NCI-H460 (cell line): ENCODE measurements at regions not wholly inside any gene's neighbourhood (a gene's known extent, or its start where the extent isn't known, plus 50 kb on each side); places are given as distances from the start of the nearest gene placed in this dataset.

Experiments
- DNase-seq: peaks from one replicate; pipeline ENCODE4 v3.0.0-alpha.2; 2016; ENCODE audit warnings: low read depth; ENCODE audit errors: extremely low read depth

GRCh38 chr16:11471548-11471947 is 115.2 kb downstream of the LITAF start:
- DNase-seq = no peak

GRCh38 chr16:11472410-11472809 is 114.3 kb downstream of the LITAF start:
- no peak for DNase-seq

- no peak for DNase-seq
These were observed 113.9 kb downstream of the LITAF start for GRCh38 chr16:11472851-11473250.

- DNase-seq = no peak
These were observed 113.0 kb downstream of the LITAF start for GRCh38 chr16:11473728-11474127.

GRCh38 chr16:11474617-11475291 is 112.0 kb downstream of the LITAF start:
- no peak for DNase-seq

- DNase-seq = no peak
These were observed 110.7 kb downstream of the LITAF start for GRCh38 chr16:11475896-11476630.

GRCh38 chr16:11476676-11477075 is 110.0 kb downstream of the LITAF start:
- DNase-seq = no peak

GRCh38 chr16:11478431-11479119 is 108.1 kb downstream of the LITAF start:
- DNase-seq = no peak

- no peak for DNase-seq
These were observed 106.8 kb downstream of the LITAF start for GRCh38 chr16:11479916-11480315.

GRCh38 chr16:11480634-11481033 is 106.1 kb downstream of the LITAF start:
- no peak for DNase-seq

GRCh38 chr16:11481987-11482386 is 104.7 kb downstream of the LITAF start:
- DNase-seq = no peak

GRCh38 chr16:11482946-11483748 is 103.6 kb downstream of the LITAF start:
- no peak for DNase-seq

GRCh38 chr16:11484691-11485258 is 101.9 kb downstream of the LITAF start:
- no peak for DNase-seq

GRCh38 chr16:11485676-11486075 is 101.0 kb downstream of the LITAF start:
- no peak for DNase-seq

GRCh38 chr16:11487289-11487688 is 99.4 kb downstream of the LITAF start:
- DNase-seq = no peak

GRCh38 chr16:11488304-11488703 is 98.4 kb downstream of the LITAF start:
- DNase-seq = no peak

GRCh38 chr16:11491524-11491923 is 95.2 kb downstream of the LITAF start:
- no peak for DNase-seq

- no peak for DNase-seq
These were observed 93.8 kb downstream of the LITAF start for GRCh38 chr16:11492808-11493530.

GRCh38 chr16:11493531-11493929 is 93.2 kb downstream of the LITAF start:
- DNase-seq = no peak

GRCh38 chr16:11494029-11494428 is 92.7 kb downstream of the LITAF start:
- DNase-seq = no peak
